ENCODE measurements at regions not wholly inside any gene's neighbourhood (a gene's known extent, or its start where the extent isn't known, plus 50 kb on each side); places are given as distances from the start of the nearest gene placed in this dataset.

GRCh38 chr1:175840787-175841186 is 97.4 kb upstream of the TNR start:
- Mint-ChIP-seq H3K27ac (no peak overlapping the region), H3K4me3 (no peak overlapping the region), H3K27me3 (ENCODE audit: low read depth) (peaks cover 40% of the 10 kb centered on the region), H3K4me1 (peaks cover 11% of the 10 kb centered on the region), H3K9me3 (no peaks in the 10 kb centered on the region), H3K36me3 (no peaks in the 10 kb centered on the region)
- TF ChIP-seq CTCF (IDR thresholded peaks at IDR 0.05; ENCODE audit: unreplicated experiment) = no peak
- DNase-seq (ENCODE audit: low spot score in 2 of 2, unreplicated experiment in 2 of 2) = no peak

GRCh38 chr1:175839779-175840669 is 96.6 kb upstream of the TNR start:
- H3K4me1 Mint-ChIP-seq = peaks cover 11% of the 10 kb centered on the region
- H3K27ac Mint-ChIP-seq = peak overlapping the region; percentile 32
- peak overlapping the region; percentile 31 for H3K4me3 Mint-ChIP-seq
- TF ChIP-seq CTCF (IDR thresholded peaks at IDR 0.05; ENCODE audit: unreplicated experiment) = no peak
- H3K36me3 Mint-ChIP-seq = no peaks in the 10 kb centered on the region
- no peak for DNase-seq (ENCODE audit: low spot score in 2 of 2, unreplicated experiment in 2 of 2)
- no peaks in the 10 kb centered on the region for H3K9me3 Mint-ChIP-seq
- H3K27me3 Mint-ChIP-seq (ENCODE audit: low read depth) = peaks cover 35% of the 10 kb centered on the region

- H3K9me3 Mint-ChIP-seq = peaks cover 4% of the 10 kb centered on the region
- H3K4me1 Mint-ChIP-seq = peaks cover 7% of the 10 kb centered on the region
- H3K27me3 Mint-ChIP-seq (ENCODE audit: low read depth) = no peaks in the 10 kb centered on the region
- no peaks in the 10 kb centered on the region for H3K36me3 Mint-ChIP-seq
- no peak overlapping the region for H3K4me3 Mint-ChIP-seq
- no peak overlapping the region for H3K27ac Mint-ChIP-seq
- no peak for DNase-seq (ENCODE audit: low spot score in 2 of 2, unreplicated experiment in 2 of 2)
- TF ChIP-seq CTCF (IDR thresholded peaks at IDR 0.05; ENCODE audit: unreplicated experiment) = no peak
These were observed 91.2 kb upstream of the TNR start for GRCh38 chr1:175834597-175834996.

- Mint-ChIP-seq H3K36me3 (no peaks in the 10 kb centered on the region), H3K4me3 (no peak overlapping the region), H3K4me1 (peaks cover 5% of the 10 kb centered on the region), H3K27ac (no peak overlapping the region), H3K9me3 (peaks cover 4% of the 10 kb centered on the region), H3K27me3 (ENCODE audit: low read depth) (no peaks in the 10 kb centered on the region)
- no peak for TF ChIP-seq CTCF (IDR thresholded peaks at IDR 0.05; ENCODE audit: unreplicated experiment)
- DNase-seq (ENCODE audit: low spot score in 2 of 2, unreplicated experiment in 2 of 2) = no peak
These were observed 90.6 kb upstream of the TNR start for GRCh38 chr1:175833951-175834350.

- H3K9me3 Mint-ChIP-seq = peaks cover 4% of the 10 kb centered on the region
- no peak for DNase-seq (ENCODE audit: low spot score in 2 of 2, unreplicated experiment in 2 of 2)
- H3K36me3 Mint-ChIP-seq = no peaks in the 10 kb centered on the region
- no peak overlapping the region for H3K27ac Mint-ChIP-seq
- H3K4me3 Mint-ChIP-seq = no peak overlapping the region
- TF ChIP-seq CTCF (IDR thresholded peaks at IDR 0.05; ENCODE audit: unreplicated experiment) = no peak
- H3K27me3 Mint-ChIP-seq (ENCODE audit: low read depth) = no peaks in the 10 kb centered on the region
- H3K4me1 Mint-ChIP-seq = peaks cover 5% of the 10 kb centered on the region
These were observed 90.1 kb upstream of the TNR start for GRCh38 chr1:175833502-175833901.

Data from mesothelial cell of epicardium (in vitro differentiated cells).